HEK293 (cell line): ENCODE measurements at regions not wholly inside any gene's neighbourhood (a gene's known extent, or its start where the extent isn't known, plus 50 kb on each side); places are given as distances from the start of the nearest gene placed in this dataset.

Experiments
- CTCF ChIA-PET: fragments of 350-600 bp; formaldehyde crosslinking; extraction: SDS; loops from one replicate; lab custom pipeline; 2021; ENCODE audit warnings: antibody characterized with exemption; lab: Yijun Ruan, JAX
- POLR2A ChIA-PET: fragments of 300-600 bp; formaldehyde crosslinking; extraction: SDS; loops from one replicate; lab custom pipeline; 2020; ENCODE audit warnings: antibody characterized with exemption, inconsistent platforms; lab: Yijun Ruan, JAX
- H3K27ac ChIP-seq: fragments of 200-500 bp; sonication (Bioruptor generic); 2 replicates; pipeline ENCODE4 v1.5.1; 2014; ENCODE audit warnings: low read depth, low read length, control low read depth, inconsistent platforms; ENCODE audit errors: extremely low read depth
- H3K36me3 ChIP-seq, 2 experiments: fragments of 200-500 bp in 1 of 2; sonication (Bioruptor generic) in 1 of 2; 1 replicate in 1 of 2; 2 replicates in 1 of 2; pipeline ENCODE4 v1.5.1; 2014 to 2017; ENCODE audit warnings: inconsistent platforms in 2 of 2, low read length in 2 of 2; ENCODE audit not compliant: control insufficient read depth in 2 of 2, insufficient read depth in 1 of 2
- H3K4me1 ChIP-seq: fragments of 200-500 bp; sonication (Bioruptor generic); 2 replicates; pipeline ENCODE4 v1.5.1; 2014; ENCODE audit warnings: mild to moderate bottlenecking, low read length, inconsistent platforms; ENCODE audit not compliant: control insufficient read depth, insufficient read depth
- H3K4me3 ChIP-seq: 2 replicates; pipeline ENCODE4 v1.5.1; 2011; ENCODE audit warnings: low read depth, mild to moderate bottlenecking, control low read depth, low read length, moderate library complexity
- H3K9me3 ChIP-seq: fragments of 200-500 bp; sonication (Bioruptor generic); 2 replicates; pipeline ENCODE4 v1.5.1; 2014; ENCODE audit warnings: low read depth, low read length, inconsistent platforms; ENCODE audit not compliant: control insufficient read depth, insufficient read depth
- GLIS1 ChIP-seq: fragments of 450-650 bp; formaldehyde crosslinking; IDR thresholded peaks from 2 replicates; pipeline ENCODE4 v1.5.1; 2016; ENCODE audit warnings: missing biosample characterization, missing genetic modification characterization
- HIC1 ChIP-seq: fragments of 450-650 bp; formaldehyde crosslinking; IDR thresholded peaks from 2 replicates; pipeline ENCODE4 v1.5.1; 2016; ENCODE audit warnings: missing biosample characterization, missing genetic modification characterization
- PBX3 ChIP-seq: sonication (generic); formaldehyde crosslinking; IDR thresholded peaks from 2 replicates; pipeline ENCODE4 v1.8.1; 2022; ENCODE audit warnings: mild to moderate bottlenecking, moderate library complexity, missing genetic modification reagents
- PRDM4 ChIP-seq: fragments of 450-650 bp; formaldehyde crosslinking; IDR thresholded peaks from 2 replicates; pipeline ENCODE4 v1.5.1; 2017; ENCODE audit warnings: missing biosample characterization, missing genetic modification characterization
- SCRT2 ChIP-seq: fragments of 450-650 bp; formaldehyde crosslinking; IDR thresholded peaks from 2 replicates; pipeline ENCODE4 v1.5.1; 2016; ENCODE audit warnings: missing biosample characterization, missing genetic modification characterization
- ZBTB6 ChIP-seq: fragments of 450-650 bp; formaldehyde crosslinking; IDR thresholded peaks from 2 replicates; pipeline ENCODE4 v1.5.1; 2017; ENCODE audit warnings: missing biosample characterization, missing genetic modification characterization
- ZFP37 ChIP-seq: fragments of 450-650 bp; formaldehyde crosslinking; IDR thresholded peaks from 2 replicates; pipeline ENCODE4 v1.5.1; 2016; ENCODE audit warnings: missing biosample characterization, missing genetic modification characterization
- ZFP41 ChIP-seq: fragments of 450-650 bp; formaldehyde crosslinking; IDR thresholded peaks from 2 replicates; pipeline ENCODE4 v1.5.1; 2016; ENCODE audit warnings: missing biosample characterization, missing genetic modification characterization, borderline replicate concordance
- ZNF292 ChIP-seq: fragments of 450-650 bp; formaldehyde crosslinking; IDR thresholded peaks from 2 replicates; pipeline ENCODE4 v1.5.1; 2016; ENCODE audit warnings: low read depth, missing biosample characterization, missing genetic modification characterization, borderline replicate concordance
- ZNF335 ChIP-seq: fragments of 450-650 bp; formaldehyde crosslinking; conservative IDR thresholded peaks from 2 replicates; pipeline ENCODE4 v1.5.1; 2016; ENCODE audit warnings: missing biosample characterization, missing genetic modification characterization
- ZNF354C ChIP-seq: fragments of 450-650 bp; formaldehyde crosslinking; IDR thresholded peaks from 2 replicates; pipeline ENCODE4 v1.5.1; 2016; ENCODE audit warnings: missing biosample characterization, missing genetic modification characterization, low read depth, borderline replicate concordance
- ZNF416 ChIP-seq: fragments of 450-650 bp; formaldehyde crosslinking; IDR thresholded peaks from 2 replicates; pipeline ENCODE4 v1.5.1; 2016; ENCODE audit warnings: missing biosample characterization, missing genetic modification characterization
- ZNF513 ChIP-seq: fragments of 450-650 bp; IDR thresholded peaks from 2 replicates; pipeline ENCODE4 v1.5.1; 2018; ENCODE audit warnings: missing biosample characterization, missing genetic modification characterization
- ZNF561 ChIP-seq: fragments of 450-650 bp; IDR thresholded peaks from 2 replicates; pipeline ENCODE4 v1.5.1; 2018; ENCODE audit warnings: missing biosample characterization, missing genetic modification characterization, borderline replicate concordance
- ZNF600 ChIP-seq: fragments of 450-650 bp; formaldehyde crosslinking; IDR thresholded peaks from 2 replicates; pipeline ENCODE4 v1.5.1; 2016; ENCODE audit warnings: missing biosample characterization, missing genetic modification characterization
- ZNF658 ChIP-seq: fragments of 450-650 bp; formaldehyde crosslinking; IDR thresholded peaks from 2 replicates; pipeline ENCODE4; 2016; ENCODE audit warnings: missing biosample characterization, missing genetic modification characterization
- ZNF843 ChIP-seq: fragments of 450-650 bp; formaldehyde crosslinking; IDR thresholded peaks from 2 replicates; pipeline ENCODE4 v1.5.1; 2016; ENCODE audit warnings: missing biosample characterization, missing genetic modification characterization

GRCh38 chr2:181364492-181365170, 92.6 kb upstream of the ITGA4 start (continued):
- TF ChIP-seq HIC1 (tag by site-specific recombination) (no peak), ZFP41 (tag by site-specific recombination) (no peak), PBX3 (CRISPR knock-in tag) (no peak), ZNF561 (tag by site-specific recombination) (no peak), ZFP37 (tag by site-specific recombination) (no peak), PRDM4 (tag by site-specific recombination) (no peak)

GRCh38 chr2:181366675-181367175, 90.5 kb upstream of the ITGA4 start:
- Histone ChIP-seq H3K36me3 (no peaks in the 10 kb centered on the region), H3K27ac (no peak overlapping the region), H3K4me3 (no peak overlapping the region), H3K4me1 (no peaks in the 10 kb centered on the region), H3K9me3 (no peaks in the 10 kb centered on the region)
- POLR2A ChIA-PET = no interaction called here
- TF ChIP-seq ZBTB6 (tag by site-specific recombination) = no peak
- TF ChIP-seq ZNF335 (tag by site-specific recombination) = no peak
- no peak for TF ChIP-seq ZNF292 (tag by site-specific recombination)
- no peak for TF ChIP-seq ZNF600 (tag by site-specific recombination)
- TF ChIP-seq GLIS1 = no peak
- no peak for TF ChIP-seq ZNF843
- TF ChIP-seq ZNF513 (tag by site-specific recombination) = no peak
- TF ChIP-seq ZNF354C (tag by site-specific recombination) = no peak
- no peak for TF ChIP-seq ZNF658 (tag by site-specific recombination)
- TF ChIP-seq ZNF416 (tag by site-specific recombination) = no peak
- no peak for TF ChIP-seq SCRT2 (tag by site-specific recombination)
- CTCF ChIA-PET = no interaction called here
